ENCODE measurements at regions not wholly inside any gene's neighbourhood (a gene's known extent, or its start where the extent isn't known, plus 50 kb on each side); places are given as distances from the start of the nearest gene placed in this dataset.
"Not testable (repeated sequence)": the region's sequence is repeated elsewhere in the genome, so short reads cannot be mapped to it uniquely, and the experiment has no call there.

- no peak for DNase-seq (ENCODE audit: low read depth)
- H3K4me3 ChIP-seq (ENCODE audit: low read depth, low read length), result no peak overlapping the region
Observed at GRCh38 chr3:35307296-35307695, 332.0 kb upstream of the ARPP21 start.

DNA sequence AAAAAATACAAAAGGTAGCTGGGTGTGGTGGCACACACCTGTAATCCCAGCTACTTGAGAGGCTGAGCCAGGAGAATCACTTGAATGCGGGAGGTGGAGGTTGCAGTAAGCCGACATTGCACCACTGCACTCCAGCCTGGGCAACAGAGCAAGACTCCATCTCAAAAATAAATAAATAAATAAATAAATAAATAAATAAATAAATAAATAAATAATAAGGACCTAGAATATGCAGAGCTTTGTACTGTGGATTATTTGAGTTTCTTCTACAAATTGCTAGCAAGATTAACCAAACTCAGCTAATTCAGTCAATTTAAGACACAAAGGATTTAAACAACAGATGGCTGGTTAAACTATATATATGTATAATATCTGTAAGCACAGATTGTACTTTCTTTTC, 322.5 kb upstream of the ARPP21 start:
- H3K4me3 ChIP-seq (ENCODE audit: low read depth, low read length); DNase-seq (ENCODE audit: low read depth): not testable (repeated sequence)

DNA sequence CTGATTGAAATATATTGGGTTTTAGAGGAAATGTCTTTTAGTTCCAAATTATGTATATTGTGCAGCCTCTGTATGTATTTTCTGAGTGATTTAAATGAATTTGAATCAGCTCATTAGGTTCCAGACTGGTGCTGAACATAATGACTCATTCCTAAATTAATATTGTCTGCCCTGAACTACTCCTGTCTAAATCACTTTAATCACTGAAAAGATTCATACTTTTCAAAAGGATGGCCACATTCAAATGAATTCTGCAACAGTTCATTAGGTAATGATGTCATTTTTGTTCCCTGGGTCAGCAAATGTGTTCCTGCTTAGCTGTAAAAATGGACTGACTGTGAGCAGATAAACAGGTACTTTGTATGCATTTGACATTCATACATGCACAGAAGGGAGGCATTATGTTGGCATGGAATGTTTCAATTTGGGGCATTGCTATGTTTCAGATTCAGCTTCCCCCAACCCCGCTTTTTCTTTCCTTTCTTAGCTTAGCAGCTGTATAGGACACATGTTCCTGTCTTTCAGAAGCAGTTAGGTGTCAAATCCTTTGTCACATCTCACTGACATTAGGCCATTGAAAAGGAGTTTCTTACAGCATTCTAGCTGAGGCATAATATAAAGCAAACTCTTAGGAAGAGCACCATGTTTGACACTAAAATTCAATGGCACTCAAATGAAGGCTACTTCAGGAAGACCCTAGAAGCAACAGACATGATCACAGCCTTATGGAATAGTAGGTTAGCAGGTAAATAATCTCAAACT, 318.5 kb upstream of the ARPP21 start:
- no peak overlapping the region for H3K4me3 ChIP-seq (ENCODE audit: low read depth, low read length)
- DNase-seq (ENCODE audit: low read depth), result no peak

DNA sequence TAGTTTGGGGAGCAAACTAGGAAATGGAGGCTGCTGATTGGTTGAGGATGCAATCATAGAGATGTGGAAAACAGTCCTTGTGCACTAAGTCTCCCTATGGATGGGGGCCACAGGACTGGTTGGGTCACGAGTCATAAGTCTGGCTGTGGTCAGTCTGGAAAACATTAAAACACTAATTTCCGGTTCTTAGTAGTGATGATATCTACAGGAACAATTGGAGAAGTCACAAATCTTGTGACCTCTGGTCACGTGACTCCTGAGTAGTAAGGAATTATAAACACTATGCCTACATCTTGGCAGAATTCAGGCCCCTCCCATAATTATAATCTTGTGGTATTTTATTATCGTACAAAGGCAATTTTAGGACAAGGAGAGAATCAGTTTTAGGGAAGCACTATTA, 317.3 kb upstream of the ARPP21 start:
- H3K4me3 ChIP-seq (ENCODE audit: low read depth, low read length), result no peak overlapping the region
- DNase-seq (ENCODE audit: low read depth), result no peak

GRCh38 chr3:35335703-35336102, 303.6 kb upstream of the ARPP21 start:
- H3K4me3 ChIP-seq (ENCODE audit: low read depth, low read length), result no peak overlapping the region
- no peak for DNase-seq (ENCODE audit: low read depth)

- DNase-seq (ENCODE audit: low read depth), result no peak
- H3K4me3 ChIP-seq (ENCODE audit: low read depth, low read length), result no peak overlapping the region
Observed at GRCh38 chr3:35336601-35337000, 302.7 kb upstream of the ARPP21 start.

- DNase-seq (ENCODE audit: low read depth), result no peak
- no peak overlapping the region for H3K4me3 ChIP-seq (ENCODE audit: low read depth, low read length)
Observed at GRCh38 chr3:35338186-35338585, 301.1 kb upstream of the ARPP21 start.

DNA sequence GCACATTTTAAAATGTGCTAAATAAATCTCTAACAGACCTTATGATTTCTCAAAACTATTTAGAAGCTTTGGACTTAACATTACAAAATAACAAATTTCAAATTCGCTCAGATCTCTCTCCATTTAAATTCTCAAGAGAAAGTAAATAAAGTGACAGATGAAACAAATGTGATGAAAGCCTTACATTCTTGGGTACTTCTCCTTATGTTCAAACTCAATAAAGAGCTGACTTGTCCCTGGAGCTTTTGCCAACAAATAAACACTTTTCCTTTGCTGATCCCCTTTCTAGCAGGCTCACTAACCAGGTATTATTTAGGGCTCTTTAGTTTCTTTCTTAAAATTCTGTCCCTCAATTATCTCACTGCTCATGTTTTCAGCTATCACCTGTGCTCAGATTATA, 259.1 kb upstream of the ARPP21 start:
- DNase-seq (ENCODE audit: low read depth), result no peak
- no peak overlapping the region for H3K4me3 ChIP-seq (ENCODE audit: low read depth, low read length)

- no peak for DNase-seq (ENCODE audit: low read depth)
- no peak overlapping the region for H3K4me3 ChIP-seq (ENCODE audit: low read depth, low read length)
Observed at GRCh38 chr3:35383216-35383615, 256.1 kb upstream of the ARPP21 start.

DNA sequence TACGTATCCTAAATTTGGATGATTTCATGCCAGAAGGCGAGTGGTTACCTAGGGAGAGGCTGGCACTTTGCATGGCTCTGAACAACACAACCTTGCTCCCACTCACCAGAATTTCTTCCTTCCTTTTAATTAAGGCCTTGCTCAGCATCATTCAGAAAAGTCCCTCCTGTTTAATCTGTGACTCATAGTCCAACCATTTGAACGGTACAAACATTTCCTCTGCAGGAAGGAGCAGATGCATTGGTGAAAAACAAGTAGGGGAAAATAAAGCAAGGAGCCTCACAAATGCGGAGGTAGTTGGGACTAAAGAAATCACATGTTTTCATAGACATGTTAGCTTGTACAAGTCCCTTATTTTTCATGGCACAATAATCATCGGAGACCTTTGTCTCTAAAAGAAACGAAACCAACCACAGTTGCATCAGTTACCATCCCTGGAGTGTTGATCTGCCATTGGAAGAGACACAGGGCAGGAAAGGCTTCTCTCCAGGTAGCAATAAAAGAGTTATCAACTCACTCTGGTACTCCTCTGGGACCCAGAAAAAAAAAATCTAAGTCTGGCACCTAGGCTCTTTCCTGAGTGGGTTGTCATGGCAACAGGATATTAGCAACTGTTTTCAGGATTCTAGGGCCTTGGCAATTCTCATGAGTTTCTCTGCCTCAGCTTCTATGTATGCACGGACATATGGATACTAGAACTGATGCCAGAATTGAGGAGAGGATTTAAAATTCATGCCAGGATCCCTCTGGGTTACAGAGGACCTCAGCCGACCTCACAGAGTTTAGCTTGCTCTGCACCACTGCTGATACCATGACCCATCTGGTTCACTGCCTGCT, 255.4 kb upstream of the ARPP21 start:
- DNase-seq (ENCODE audit: low read depth), result no peak
- H3K4me3 ChIP-seq (ENCODE audit: low read depth, low read length), result no peak overlapping the region

GRCh38 chr3:35385271-35385670, 254.1 kb upstream of the ARPP21 start:
- H3K4me3 ChIP-seq (ENCODE audit: low read depth, low read length), result no peak overlapping the region
- no peak for DNase-seq (ENCODE audit: low read depth)

DNA sequence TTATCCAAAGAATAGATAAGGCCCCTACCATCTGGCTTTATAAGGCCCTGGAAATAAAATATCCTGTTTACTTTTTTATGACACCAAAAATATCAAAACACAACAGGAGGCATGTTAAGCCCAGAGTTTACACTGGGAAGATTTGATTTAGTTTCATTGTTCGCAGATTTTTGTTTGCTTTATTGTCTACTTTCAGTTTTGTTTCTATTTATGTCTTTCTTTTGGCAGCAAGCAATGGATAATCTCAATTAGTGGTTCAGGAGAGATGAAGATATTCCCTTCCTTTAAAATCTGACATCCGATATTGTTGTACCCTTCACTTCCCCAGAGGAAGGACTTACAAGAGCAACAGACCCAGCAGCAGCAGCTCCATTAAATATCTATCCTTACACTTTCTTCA, 249.4 kb upstream of the ARPP21 start:
- no peak overlapping the region for H3K4me3 ChIP-seq (ENCODE audit: low read depth, low read length)
- DNase-seq (ENCODE audit: low read depth), result no peak

DNA sequence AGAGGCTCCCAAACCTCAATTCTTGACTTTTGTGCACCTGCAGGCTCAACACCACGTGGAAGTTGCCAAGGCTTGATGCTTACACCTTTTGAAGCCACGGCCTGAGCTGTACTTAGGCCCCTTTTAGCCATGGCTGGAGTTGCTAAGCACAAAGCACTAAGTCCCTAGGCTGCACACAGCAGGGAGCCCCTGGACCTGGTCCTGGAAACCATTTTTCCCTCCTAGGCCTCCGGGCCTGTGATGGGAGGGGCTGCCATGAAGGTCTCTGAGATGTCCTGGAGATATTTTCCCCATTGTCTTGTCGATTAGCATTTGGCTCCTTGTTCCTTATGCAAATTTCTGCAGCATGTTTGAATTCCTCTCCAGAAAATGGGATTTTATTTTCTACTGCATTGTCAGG, 247.1 kb upstream of the ARPP21 start:
- no peak overlapping the region for H3K4me3 ChIP-seq (ENCODE audit: low read depth, low read length)
- no peak for DNase-seq (ENCODE audit: low read depth)

- DNase-seq (ENCODE audit: low read depth), result peak; percentile 65
- no peak overlapping the region for H3K4me3 ChIP-seq (ENCODE audit: low read depth, low read length)
Observed at GRCh38 chr3:35393901-35394799, 245.2 kb upstream of the ARPP21 start.

- DNase-seq (ENCODE audit: low read depth), result no peak
- no peak overlapping the region for H3K4me3 ChIP-seq (ENCODE audit: low read depth, low read length)
Observed at GRCh38 chr3:35394905-35395304, 244.4 kb upstream of the ARPP21 start.

DNA sequence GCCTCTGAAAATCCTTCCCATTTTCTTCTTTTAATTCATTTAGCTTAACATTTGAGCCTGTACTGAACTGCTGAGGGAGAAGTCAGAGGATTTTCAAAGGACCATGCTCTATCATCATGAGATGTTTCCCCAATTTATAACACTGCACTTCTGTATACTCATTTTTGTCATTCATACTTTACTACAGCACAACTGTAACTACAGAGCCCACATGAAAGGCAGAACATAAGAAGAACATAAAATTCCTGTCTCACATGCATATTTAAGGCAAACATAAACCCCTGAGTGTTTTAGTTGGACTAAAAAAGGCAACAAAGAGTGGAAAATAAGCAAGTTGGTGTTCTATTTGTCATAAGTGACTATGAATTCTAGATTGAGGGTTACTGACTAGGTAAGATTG, 237.7 kb upstream of the ARPP21 start:
- no peak for DNase-seq (ENCODE audit: low read depth)
- H3K4me3 ChIP-seq (ENCODE audit: low read depth, low read length), result no peak overlapping the region

- DNase-seq (ENCODE audit: low read depth), result no peak
- H3K4me3 ChIP-seq (ENCODE audit: low read depth, low read length), result no peak overlapping the region
Observed at GRCh38 chr3:35404571-35404970, 234.8 kb upstream of the ARPP21 start.

DNA sequence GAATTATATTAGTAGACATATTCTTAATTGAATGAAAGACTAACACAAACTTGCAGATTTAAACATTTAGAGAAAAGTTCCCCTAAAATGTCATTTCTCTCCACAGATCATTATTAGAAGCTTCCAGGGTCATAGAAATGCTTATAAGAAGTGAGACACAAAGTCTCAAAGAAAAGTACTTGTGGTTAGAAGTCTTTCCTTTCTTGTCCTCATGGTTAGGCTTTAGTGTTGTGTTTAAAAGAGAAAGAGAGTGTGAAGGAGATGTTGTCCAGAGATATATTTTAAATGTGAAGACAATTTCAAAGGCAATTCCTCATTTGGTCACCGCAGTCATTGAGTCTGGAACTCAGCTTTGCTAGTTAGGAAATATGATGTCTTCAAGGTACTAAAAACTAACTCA, 230.4 kb upstream of the ARPP21 start:
- H3K4me3 ChIP-seq (ENCODE audit: low read depth, low read length), result no peak overlapping the region
- DNase-seq (ENCODE audit: low read depth), result no peak

DNA sequence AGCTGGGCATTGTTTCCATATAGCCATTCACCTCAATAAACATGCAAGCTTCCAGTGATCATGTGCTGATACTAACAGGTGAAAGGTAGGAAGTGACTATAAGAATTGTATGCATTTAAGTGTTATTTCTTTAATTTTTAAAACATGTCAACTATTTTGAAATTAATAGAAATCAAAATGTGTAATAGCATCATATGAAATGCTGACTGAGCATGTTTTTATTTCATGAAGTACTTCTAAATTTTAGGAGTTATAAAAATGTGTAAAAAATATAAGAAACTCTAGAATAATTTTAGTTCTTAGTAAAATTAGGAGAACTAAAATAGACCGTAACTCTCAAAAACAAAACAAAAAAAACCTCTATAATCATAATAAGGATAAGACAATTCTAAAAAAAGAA, 229.3 kb upstream of the ARPP21 start:
- DNase-seq (ENCODE audit: low read depth), result no peak

DNA sequence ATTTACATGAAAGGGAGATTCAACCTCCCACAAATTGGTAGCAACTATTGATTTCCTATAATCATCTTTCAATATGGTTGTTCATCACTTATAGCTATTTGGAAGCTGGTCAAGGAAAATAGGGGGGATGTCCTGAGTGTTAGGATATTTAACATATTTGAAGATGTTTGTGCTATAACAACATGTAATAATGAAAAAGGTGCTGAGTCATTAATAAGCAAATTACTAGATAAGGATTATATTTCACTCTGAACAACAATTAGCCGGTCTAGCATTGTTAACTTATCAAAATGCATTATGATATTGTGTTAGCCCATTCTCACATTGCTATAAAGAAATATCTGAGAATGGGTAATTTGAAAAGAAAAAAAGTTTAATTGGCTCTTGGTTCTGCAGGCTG, 225.8 kb upstream of the ARPP21 start:
- no peak overlapping the region for H3K4me3 ChIP-seq (ENCODE audit: low read depth, low read length)
- no peak for DNase-seq (ENCODE audit: low read depth)

More for the DNA sequence above, 229.3 kb upstream of the ARPP21 start:
- H3K4me3 ChIP-seq (ENCODE audit: low read depth, low read length), result no peak overlapping the region

Measured in skeletal muscle cell (primary cell).